Esophagus muscularis mucosa (tissue), 4 donors: ENCODE measurements at regions not wholly inside any gene's neighbourhood (a gene's known extent, or its start where the extent isn't known, plus 50 kb on each side); places are given as distances from the start of the nearest gene placed in this dataset.
"Not testable (repeated sequence)": the region's sequence is repeated elsewhere in the genome, so short reads cannot be mapped to it uniquely, and the experiment has no call there.

Source experiments
- DNase-seq: peaks from one replicate; pipeline ENCODE4 v3.0.0-alpha.2; 2017; ENCODE audit errors: extremely low spot score
- H3K27ac ChIP-seq, 4 donors: fragments of 200-600 bp; sonication (generic); replicated peaks in 1 of 4; 1 replicate in 3 of 4; 2 replicates in 1 of 4; pipeline ENCODE4 v1.5.1; 2016 to 2019; ENCODE audit warnings: mild to moderate bottlenecking in 1 of 4
- H3K27me3 ChIP-seq, 4 donors: fragments of 200-600 bp; sonication (generic); one replicate each; pipeline versions ENCODE4 v1.5.1 to v1.6.0; 2016 to 2019
- H3K36me3 ChIP-seq, 4 donors: fragments of 200-600 bp; sonication (generic); one replicate each; pipeline ENCODE4 v1.5.1; 2016 to 2019
- H3K4me1 ChIP-seq, 4 donors: fragments of 200-600 bp; sonication (generic); one replicate each; pipeline ENCODE4 v1.5.1; 2016 to 2019
- H3K4me3 ChIP-seq, 4 donors: fragments of 200-600 bp; sonication (generic); 1 replicate in 2 of 4; 2 replicates in 2 of 4; pipeline ENCODE4 v1.5.1; 2016 to 2019; ENCODE audit warnings: mild to moderate bottlenecking in 4 of 4, moderate library complexity in 1 of 4
- H3K9me3 ChIP-seq, 4 donors: fragments of 200-600 bp; sonication (generic); 1 replicate in 3 of 4; 2 replicates in 1 of 4; pipeline ENCODE4 v1.5.1; 2016 to 2019
- CTCF ChIP-seq, 3 experiments: fragments of 200-600 bp in 2 of 3; fragments of 450-650 bp in 1 of 3; sonication (generic) in 2 of 3; IDR thresholded peaks; one replicate each; pipeline ENCODE4 v1.5.1; 2017 to 2019; ENCODE audit warnings: antibody characterized with exemption in 3 of 3, mild to moderate bottlenecking in 2 of 3, moderate library complexity in 1 of 3
- EP300 ChIP-seq: sonication (generic); formaldehyde crosslinking; IDR thresholded peaks from one replicate; pipeline ENCODE4 v1.6.1; 2017; ENCODE audit warnings: antibody characterized with exemption
- POLR2A ChIP-seq: fragments of 450-650 bp; IDR thresholded peaks from one replicate; pipeline ENCODE4 v1.6.1; 2017; ENCODE audit warnings: antibody characterized with exemption, moderate library complexity, mild to moderate bottlenecking, low read depth
- POLR2AphosphoS5 ChIP-seq, 2 donors: sonication (generic); formaldehyde crosslinking; IDR thresholded peaks; one replicate each; pipeline ENCODE4 v1.6.1; 2017; ENCODE audit warnings: antibody characterized with exemption in 2 of 2
- WGBS: methylation state at CpG from one replicate; pipeline ENCODE4 v1.1.5; 2018; 5-methylcytosine and 5-hydroxymethylcytosine counted together
- intact Hi-C: fragments of 100-400 bp; cut with DNase I; formaldehyde crosslinking; loops from one replicate; pipeline ENCODE4 v1.15.1; 2023

- Histone ChIP-seq H3K27me3 (peaks cover 0 to 38% (median 0%) of the 10 kb centered on the region in 4 donors), H3K27ac (no peak overlapping the region), H3K4me1 (no peaks in the 10 kb centered on the region), H3K36me3 (no peaks in the 10 kb centered on the region), H3K4me3 (no peak overlapping the region), H3K9me3 (no peaks in the 10 kb centered on the region)
- intact Hi-C loops: no loop called here
- 92% methylated on average over 10 of the region's 10 CpGs for WGBS
- no peak for TF ChIP-seq POLR2A
- no peak for TF ChIP-seq CTCF (IDR thresholded peaks at IDR 0.05)
- no peak for TF ChIP-seq POLR2AphosphoS5 (IDR thresholded peaks at IDR 0.05)
- no peak for TF ChIP-seq EP300
- DNase-seq: no peak
Measured at GRCh38 chr6:168189200-168190013, 110.4 kb upstream of the FRMD1 start.

GRCh38 chr6:168188369-168189199 is 109.6 kb upstream of the FRMD1 start:
- Histone ChIP-seq H3K36me3 (no peaks in the 10 kb centered on the region), H3K9me3 (no peaks in the 10 kb centered on the region), H3K27ac (no peak overlapping the region), H3K4me3 (no peak overlapping the region), H3K27me3 (peaks cover 0 to 30% (median 0%) of the 10 kb centered on the region in 4 donors), H3K4me1 (no peaks in the 10 kb centered on the region)
- WGBS: 84% methylated on average over 17 of the region's 17 CpGs
- intact Hi-C loops: no loop called here
- DNase-seq: no peak
- TF ChIP-seq EP300: no peak
- TF ChIP-seq POLR2AphosphoS5 (IDR thresholded peaks at IDR 0.05): no peak
- TF ChIP-seq CTCF (IDR thresholded peaks at IDR 0.05): no peak
- TF ChIP-seq POLR2A: no peak

GRCh38 chr6:168186438-168186837 is 107.4 kb upstream of the FRMD1 start:
- Histone ChIP-seq H3K27ac (no peak overlapping the region), H3K27me3 (peaks cover 0 to 12% (median 0%) of the 10 kb centered on the region in 4 donors), H3K9me3 (no peaks in the 10 kb centered on the region), H3K4me1 (no peaks in the 10 kb centered on the region), H3K36me3 (no peaks in the 10 kb centered on the region), H3K4me3 (no peak overlapping the region)
- 78% methylated on average over 5 of the region's 5 CpGs for WGBS
- no peak for DNase-seq
- TF ChIP-seq POLR2A (no peak), POLR2AphosphoS5 (IDR thresholded peaks at IDR 0.05) (no peak), CTCF (IDR thresholded peaks at IDR 0.05) (no peak), EP300 (no peak)
- intact Hi-C loops: no loop called here

GRCh38 chr6:168186018-168186417 is 107.0 kb upstream of the FRMD1 start:
- DNase-seq, H3K9me3 ChIP-seq, H3K4me1 ChIP-seq, H3K36me3 ChIP-seq, H3K27ac ChIP-seq, H3K4me3 ChIP-seq, intact Hi-C loops: not testable (repeated sequence)
- peaks cover 0 to 11% (median 0%) of the 10 kb centered on the region in 4 donors for H3K27me3 ChIP-seq
- WGBS: 67% methylated on average over 1 of the region's 1 CpG

- WGBS: 100% methylated on average over 2 of the region's 5 CpGs
- Histone ChIP-seq H3K27ac (no peak overlapping the region), H3K27me3 (peaks cover 0 to 2% (median 0%) of the 10 kb centered on the region in 4 donors), H3K4me3 (no peak overlapping the region), H3K9me3 (no peaks in the 10 kb centered on the region), H3K36me3 (no peaks in the 10 kb centered on the region), H3K4me1 (no peaks in the 10 kb centered on the region)
- DNase-seq: no peak
- TF ChIP-seq EP300 (no peak), CTCF (IDR thresholded peaks at IDR 0.05) (no peak), POLR2A (no peak), POLR2AphosphoS5 (IDR thresholded peaks at IDR 0.05) (no peak)
- intact Hi-C loops: no loop called here
Measured at GRCh38 chr6:168184701-168185100, 105.7 kb upstream of the FRMD1 start.
